Lower leg skin (tissue), 3 donors: ENCODE measurements at regions not wholly inside any gene's neighbourhood (a gene's known extent, or its start where the extent isn't known, plus 50 kb on each side); places are given as distances from the start of the nearest gene placed in this dataset.

Source experiments
- POLR2A ChIP-seq, 2 donors: fragments of 450-650 bp; IDR thresholded peaks; one replicate each; pipeline ENCODE4 v1.6.1; 2016 to 2017; ENCODE audit warnings: antibody characterized with exemption in 2 of 2, mild to moderate bottlenecking in 1 of 2, moderate library complexity in 1 of 2
- TF ChIP-seq, protein P1 (sequence below), 3 donors: fragments of 450-650 bp; IDR thresholded peaks; one replicate each; pipeline ENCODE4 v1.5.1; 2016; ENCODE audit warnings: antibody characterized with exemption in 3 of 3, mild to moderate bottlenecking in 3 of 3, moderate library complexity in 2 of 3

DNA sequence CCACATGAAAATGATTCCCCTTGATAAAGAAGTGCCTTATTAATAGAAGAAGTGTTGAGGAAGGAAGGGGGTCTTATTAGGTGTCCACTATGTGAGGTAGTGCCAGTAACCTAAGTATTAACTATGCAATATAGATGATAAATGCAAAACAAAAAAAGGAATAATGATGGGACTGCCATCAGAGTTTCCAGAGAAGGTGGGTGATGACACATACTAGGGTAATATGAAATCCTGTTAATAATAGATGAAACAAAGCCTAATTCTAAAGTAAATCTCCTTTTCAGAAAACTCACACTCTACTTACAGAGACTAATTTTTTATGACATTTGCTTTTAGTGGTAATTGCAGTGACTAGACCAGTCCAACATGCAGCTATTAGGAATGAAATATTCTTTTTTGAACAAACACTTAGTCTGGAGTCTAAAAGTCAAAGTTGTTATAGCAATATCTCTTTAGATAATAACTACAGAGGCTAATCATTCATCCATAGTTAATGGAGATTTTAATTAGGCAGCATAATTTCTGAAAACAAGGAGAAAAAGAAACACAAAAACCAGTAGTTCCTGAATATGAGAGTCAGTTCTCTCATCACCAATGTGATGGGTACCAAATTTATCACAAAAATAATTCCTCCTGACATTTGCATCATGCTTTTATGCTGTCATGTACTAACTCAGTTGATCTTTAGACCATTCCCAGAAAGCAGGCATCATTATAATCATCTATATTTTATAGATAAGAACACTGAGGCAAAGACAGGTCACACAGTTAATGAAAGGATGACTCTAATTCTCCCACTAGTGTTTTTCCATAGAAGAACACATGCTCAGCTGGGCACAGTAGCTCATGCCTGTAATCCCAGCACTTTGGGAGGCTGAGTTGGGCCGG lies 208.8 kb upstream of the ARG1 start:
- TF ChIP-seq, protein P1, sequence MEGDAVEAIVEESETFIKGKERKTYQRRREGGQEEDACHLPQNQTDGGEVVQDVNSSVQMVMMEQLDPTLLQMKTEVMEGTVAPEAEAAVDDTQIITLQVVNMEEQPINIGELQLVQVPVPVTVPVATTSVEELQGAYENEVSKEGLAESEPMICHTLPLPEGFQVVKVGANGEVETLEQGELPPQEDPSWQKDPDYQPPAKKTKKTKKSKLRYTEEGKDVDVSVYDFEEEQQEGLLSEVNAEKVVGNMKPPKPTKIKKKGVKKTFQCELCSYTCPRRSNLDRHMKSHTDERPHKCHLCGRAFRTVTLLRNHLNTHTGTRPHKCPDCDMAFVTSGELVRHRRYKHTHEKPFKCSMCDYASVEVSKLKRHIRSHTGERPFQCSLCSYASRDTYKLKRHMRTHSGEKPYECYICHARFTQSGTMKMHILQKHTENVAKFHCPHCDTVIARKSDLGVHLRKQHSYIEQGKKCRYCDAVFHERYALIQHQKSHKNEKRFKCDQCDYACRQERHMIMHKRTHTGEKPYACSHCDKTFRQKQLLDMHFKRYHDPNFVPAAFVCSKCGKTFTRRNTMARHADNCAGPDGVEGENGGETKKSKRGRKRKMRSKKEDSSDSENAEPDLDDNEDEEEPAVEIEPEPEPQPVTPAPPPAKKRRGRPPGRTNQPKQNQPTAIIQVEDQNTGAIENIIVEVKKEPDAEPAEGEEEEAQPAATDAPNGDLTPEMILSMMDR (IDR thresholded peaks at IDR 0.05), result no peak
- no peak for TF ChIP-seq POLR2A (IDR thresholded peaks at IDR 0.05)
